Sigmoid colon (tissue), 6 donors: ENCODE measurements at regions not wholly inside any gene's neighbourhood (a gene's known extent, or its start where the extent isn't known, plus 50 kb on each side); places are given as distances from the start of the nearest gene placed in this dataset.

ENCODE experiments used
- DNase-seq: peaks from one replicate; pipeline ENCODE4 v3.0.0-alpha.2; 2019
- H3K27ac ChIP-seq, 4 donors: fragments of 200-600 bp; sonication (generic); one replicate each; pipeline ENCODE4 v1.5.1; 2016 to 2019; ENCODE audit warnings: mild to moderate bottlenecking in 1 of 4
- H3K27me3 ChIP-seq, 3 donors: fragments of 200-600 bp; sonication (generic); one replicate each; pipeline ENCODE4 v1.5.1; 2019; ENCODE audit warnings: mild to moderate bottlenecking in 1 of 3
- H3K36me3 ChIP-seq, 4 donors: fragments of 200-600 bp; sonication (generic); one replicate each; pipeline ENCODE4 v1.5.1; 2016 to 2019
- H3K4me1 ChIP-seq, 4 donors: fragments of 200-600 bp; sonication (generic); one replicate each; pipeline ENCODE4 v1.5.1; 2017 to 2019
- H3K4me3 ChIP-seq, 4 donors: fragments of 200-600 bp; sonication (generic); one replicate each; pipeline ENCODE4 v1.5.1; 2017 to 2019; ENCODE audit warnings: mild to moderate bottlenecking in 2 of 4, moderate library complexity in 1 of 4
- H3K9me3 ChIP-seq, 4 donors: fragments of 200-600 bp in 3 of 4; sonication (generic) in 3 of 4; one replicate each; pipeline versions ENCODE4 v1.5.1 to v1.6.1; 2013 to 2019
- EP300 ChIP-seq, 4 donors: sonication (generic); formaldehyde crosslinking; IDR thresholded peaks; one replicate each; pipeline ENCODE4 v1.6.1; 2017; ENCODE audit warnings: antibody characterized with exemption in 4 of 4
- POLR2A ChIP-seq, 2 donors: fragments of 450-650 bp; IDR thresholded peaks; one replicate each; pipeline ENCODE4 v1.6.1; 2016; ENCODE audit warnings: antibody characterized with exemption in 2 of 2, mild to moderate bottlenecking in 2 of 2, moderate library complexity in 2 of 2
- POLR2AphosphoS5 ChIP-seq, 4 donors: sonication (generic); formaldehyde crosslinking; IDR thresholded peaks; one replicate each; pipeline ENCODE4 v1.6.1; 2017; ENCODE audit warnings: antibody characterized with exemption in 4 of 4
- WGBS, 2 donors: extraction: QIAGEN DNeasy Blood & Tissue Kit; methylation state at CpG; one replicate each; pipeline ENCODE4 v1.1.7; 2013; 5-methylcytosine and 5-hydroxymethylcytosine counted together
- intact Hi-C: fragments of 100-400 bp; cut with DNase I; formaldehyde crosslinking; loops from one replicate; pipeline ENCODE4 v1.15.1; 2023
- TF ChIP-seq, protein P1 (sequence below), 4 experiments: fragments of 450-650 bp in 3 of 4; fragments of 200-600 bp in 1 of 4; IDR thresholded peaks; one replicate each; pipeline ENCODE4 v1.5.1; 2016 to 2019; ENCODE audit warnings: antibody characterized with exemption in 4 of 4, mild to moderate bottlenecking in 3 of 4, moderate library complexity in 2 of 4
- donor health status: healthy with polysubstance abuse.
- donor health status: healthy.

GRCh38 chr6:105997482-105997881 is 88.7 kb upstream of the PRDM1 start:
- intact Hi-C loops: loop anchor here (5.0 to 10.0 kb wide), 3 partner anchors 85 to 513 kb away; no protein-coding TSS in a partner anchor

GRCh38 chr6:105995391-105995865 is 90.7 kb upstream of the PRDM1 start:
- intact Hi-C loops: loop anchor here (5.0 to 10.0 kb wide), 3 partner anchors 87 to 511 kb away; no protein-coding TSS in a partner anchor
- peaks cover 49 to 100% (median 90%) of the 10 kb centered on the region in 3 donors for H3K27me3 ChIP-seq
- H3K4me3 ChIP-seq: peak overlapping the region in 3 of 4 donors; percentile 41 to 53 (median 50)
- DNase-seq: no peak
- H3K9me3 ChIP-seq: no peaks in the 10 kb centered on the region
- peaks cover 0 to 37% (median 32%) of the 10 kb centered on the region in 4 donors for H3K4me1 ChIP-seq
- H3K36me3 ChIP-seq: no peaks in the 10 kb centered on the region
- no peak for TF ChIP-seq EP300 (IDR thresholded peaks at IDR 0.05)
- no peak for TF ChIP-seq POLR2A (IDR thresholded peaks at IDR 0.05)
- peak; percentile 25 to 70 (median 50) for TF ChIP-seq POLR2AphosphoS5 (IDR thresholded peaks at IDR 0.05)
- TF ChIP-seq, protein P1, sequence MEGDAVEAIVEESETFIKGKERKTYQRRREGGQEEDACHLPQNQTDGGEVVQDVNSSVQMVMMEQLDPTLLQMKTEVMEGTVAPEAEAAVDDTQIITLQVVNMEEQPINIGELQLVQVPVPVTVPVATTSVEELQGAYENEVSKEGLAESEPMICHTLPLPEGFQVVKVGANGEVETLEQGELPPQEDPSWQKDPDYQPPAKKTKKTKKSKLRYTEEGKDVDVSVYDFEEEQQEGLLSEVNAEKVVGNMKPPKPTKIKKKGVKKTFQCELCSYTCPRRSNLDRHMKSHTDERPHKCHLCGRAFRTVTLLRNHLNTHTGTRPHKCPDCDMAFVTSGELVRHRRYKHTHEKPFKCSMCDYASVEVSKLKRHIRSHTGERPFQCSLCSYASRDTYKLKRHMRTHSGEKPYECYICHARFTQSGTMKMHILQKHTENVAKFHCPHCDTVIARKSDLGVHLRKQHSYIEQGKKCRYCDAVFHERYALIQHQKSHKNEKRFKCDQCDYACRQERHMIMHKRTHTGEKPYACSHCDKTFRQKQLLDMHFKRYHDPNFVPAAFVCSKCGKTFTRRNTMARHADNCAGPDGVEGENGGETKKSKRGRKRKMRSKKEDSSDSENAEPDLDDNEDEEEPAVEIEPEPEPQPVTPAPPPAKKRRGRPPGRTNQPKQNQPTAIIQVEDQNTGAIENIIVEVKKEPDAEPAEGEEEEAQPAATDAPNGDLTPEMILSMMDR (IDR thresholded peaks at IDR 0.05): no peak
- H3K27ac ChIP-seq: peak overlapping the region in 2 of 4 donors; percentile 58 to 75
- 23 to 28% methylated on average over 6 of the region's 6 CpGs for WGBS, 2 donors

More at GRCh38 chr6:105997482-105997881, 88.7 kb upstream of the PRDM1 start:
- H3K36me3 ChIP-seq: no peaks in the 10 kb centered on the region
- peaks cover 39 to 90% (median 74%) of the 10 kb centered on the region in 3 donors for H3K27me3 ChIP-seq
- H3K27ac ChIP-seq: no peak overlapping the region
- H3K4me3 ChIP-seq: no peak overlapping the region
- peaks cover 0 to 28% (median 23%) of the 10 kb centered on the region in 4 donors for H3K4me1 ChIP-seq
- DNase-seq: no peak
- H3K9me3 ChIP-seq: no peaks in the 10 kb centered on the region
- WGBS, 2 donors: 65 to 87% methylated on average over 4 of the region's 4 CpGs
- TF ChIP-seq EP300 (IDR thresholded peaks at IDR 0.05) (no peak), POLR2AphosphoS5 (IDR thresholded peaks at IDR 0.05) (no peak), POLR2A (IDR thresholded peaks at IDR 0.05) (no peak)
- TF ChIP-seq, protein P1 (IDR thresholded peaks at IDR 0.05): no peak

GRCh38 chr6:105994591-105995390 is 91.3 kb upstream of the PRDM1 start:
- H3K27ac ChIP-seq: peak overlapping the region; percentile 12 to 75 (median 42)
- peak in 2 of 4 donors; percentile 40 to 62 for TF ChIP-seq POLR2AphosphoS5 (IDR thresholded peaks at IDR 0.05)
- no peak for TF ChIP-seq EP300 (IDR thresholded peaks at IDR 0.05)
- DNase-seq: peak; percentile 69
- peak overlapping the region; percentile 29 to 53 (median 46) for H3K4me3 ChIP-seq
- 0 to 1% methylated on average over 57 of the region's 57 CpGs for WGBS, 2 donors
- H3K36me3 ChIP-seq: no peaks in the 10 kb centered on the region
- H3K9me3 ChIP-seq: no peaks in the 10 kb centered on the region
- peaks cover 49 to 100% (median 94%) of the 10 kb centered on the region in 3 donors for H3K27me3 ChIP-seq
- intact Hi-C loops: loop anchor here (5.0 to 10.0 kb wide), 4 partner anchors 88 to 1052 kb away; no protein-coding TSS in a partner anchor
- H3K4me1 ChIP-seq: peaks cover 0 to 37% (median 32%) of the 10 kb centered on the region in 4 donors

GRCh38 chr6:105994118-105994590 is 92.0 kb upstream of the PRDM1 start:
- H3K27ac ChIP-seq: peak overlapping the region; percentile 12 to 75 (median 42)
- H3K27me3 ChIP-seq: peaks cover 48 to 100% (median 90%) of the 10 kb centered on the region in 3 donors

More at GRCh38 chr6:105994118-105994590, 92.0 kb upstream of the PRDM1 start:
- Histone ChIP-seq H3K4me3 (peak overlapping the region; percentile 29 to 53 (median 46)), H3K4me1 (peaks cover 0 to 37% (median 32%) of the 10 kb centered on the region in 4 donors), H3K36me3 (no peaks in the 10 kb centered on the region), H3K9me3 (no peaks in the 10 kb centered on the region)
- no peak for DNase-seq
- 2 to 3% methylated on average over 44 of the region's 44 CpGs for WGBS, 2 donors
- TF ChIP-seq, protein P1 (IDR thresholded peaks at IDR 0.05): no peak
- TF ChIP-seq POLR2A (IDR thresholded peaks at IDR 0.05) (no peak), EP300 (IDR thresholded peaks at IDR 0.05) (no peak), POLR2AphosphoS5 (IDR thresholded peaks at IDR 0.05) (no peak)
- intact Hi-C loops: loop anchor here (5.0 to 10.0 kb wide), 3 partner anchors 389 to 1052 kb away; no protein-coding TSS in a partner anchor
